ENCODE measurements at regions not wholly inside any gene's neighbourhood (a gene's known extent, or its start where the extent isn't known, plus 50 kb on each side); places are given as distances from the start of the nearest gene placed in this dataset.

GRCh38 chr1:8174807-8175206 lies 143.1 kb upstream of the SLC45A1 start:
- no peaks in the 10 kb centered on the region for H3K36me3 ChIP-seq (ENCODE audit: control insufficient read depth, low read length)
- no peak for TF ChIP-seq CTCF (IDR thresholded peaks at IDR 0.05; ENCODE audit: low read depth, low read length, poor library complexity, severe bottlenecking)
- TF ChIP-seq EZH2phosphoT487 (IDR thresholded peaks at IDR 0.05; ENCODE audit: borderline replicate concordance, low read length), result no peak
- peaks cover 3% of the 10 kb centered on the region for H3K4me1 ChIP-seq (ENCODE audit: control insufficient read depth, low read length)
- H3K4me3 ChIP-seq (ENCODE audit: low read length), result no peak overlapping the region
- no peaks in the 10 kb centered on the region for H3F3A ChIP-seq (ENCODE audit: control insufficient read depth, insufficient read depth)
- H3K79me2 ChIP-seq (ENCODE audit: control insufficient read depth, low read length), result no peaks in the 10 kb centered on the region
- H3K4me2 ChIP-seq (ENCODE audit: low read length), result no peak overlapping the region
- H4K20me1 ChIP-seq (ENCODE audit: control insufficient read depth, insufficient read depth, low read depth, low read length), result no peaks in the 10 kb centered on the region
- H3K9me3 ChIP-seq (ENCODE audit: control insufficient read depth, insufficient read depth, low read length), result peaks cover 6% of the 10 kb centered on the region
- H3K27me3 ChIP-seq (ENCODE audit: control insufficient read depth, low read length), result no peaks in the 10 kb centered on the region
- H3K27ac ChIP-seq (ENCODE audit: low read depth, low read length), result no peak overlapping the region
- H3K9me2 ChIP-seq (replicated peaks; ENCODE audit: control insufficient read depth, low read length), result no peaks in the 10 kb centered on the region

- no peaks in the 10 kb centered on the region for H3K36me3 ChIP-seq (ENCODE audit: control insufficient read depth, low read length)
- no peaks in the 10 kb centered on the region for H3K27me3 ChIP-seq (ENCODE audit: control insufficient read depth, low read length)
- H3K27ac ChIP-seq (ENCODE audit: low read depth, low read length), result no peak overlapping the region
- no peaks in the 10 kb centered on the region for H4K20me1 ChIP-seq (ENCODE audit: control insufficient read depth, insufficient read depth, low read depth, low read length)
- no peaks in the 10 kb centered on the region for H3F3A ChIP-seq (ENCODE audit: control insufficient read depth, insufficient read depth)
- H3K4me3 ChIP-seq (ENCODE audit: low read length), result no peak overlapping the region
- no peaks in the 10 kb centered on the region for H3K79me2 ChIP-seq (ENCODE audit: control insufficient read depth, low read length)
- no peak overlapping the region for H3K4me2 ChIP-seq (ENCODE audit: low read length)
- H3K4me1 ChIP-seq (ENCODE audit: control insufficient read depth, low read length), result peaks cover 10% of the 10 kb centered on the region
- no peaks in the 10 kb centered on the region for H3K9me3 ChIP-seq (ENCODE audit: control insufficient read depth, insufficient read depth, low read length)
- no peaks in the 10 kb centered on the region for H3K9me2 ChIP-seq (replicated peaks; ENCODE audit: control insufficient read depth, low read length)
- TF ChIP-seq EZH2phosphoT487 (IDR thresholded peaks at IDR 0.05; ENCODE audit: borderline replicate concordance, low read length) (no peak), CTCF (IDR thresholded peaks at IDR 0.05; ENCODE audit: low read depth, low read length, poor library complexity, severe bottlenecking) (no peak)
Observed at GRCh38 chr1:8171751-8172464, 145.8 kb upstream of the ERRFI1 start.

GRCh38 chr1:8170059-8170835 lies 144.1 kb upstream of the ERRFI1 start:
- Histone ChIP-seq H4K20me1 (ENCODE audit: control insufficient read depth, insufficient read depth, low read depth, low read length) (no peaks in the 10 kb centered on the region), H3K4me1 (ENCODE audit: control insufficient read depth, low read length) (peaks cover 10% of the 10 kb centered on the region), H3K4me3 (ENCODE audit: low read length) (no peak overlapping the region), H3K27me3 (ENCODE audit: control insufficient read depth, low read length) (no peaks in the 10 kb centered on the region), H3K79me2 (ENCODE audit: control insufficient read depth, low read length) (no peaks in the 10 kb centered on the region), H3K9me3 (ENCODE audit: control insufficient read depth, insufficient read depth, low read length) (no peaks in the 10 kb centered on the region), H3K36me3 (ENCODE audit: control insufficient read depth, low read length) (no peaks in the 10 kb centered on the region), H3K27ac (ENCODE audit: low read depth, low read length) (no peak overlapping the region), H3K9me2 (replicated peaks; ENCODE audit: control insufficient read depth, low read length) (no peaks in the 10 kb centered on the region), H3F3A (ENCODE audit: control insufficient read depth, insufficient read depth) (no peaks in the 10 kb centered on the region), H3K4me2 (ENCODE audit: low read length) (peak overlapping the region; percentile 56; the same call in 1 of the 2 replicates)
- no peak for TF ChIP-seq CTCF (IDR thresholded peaks at IDR 0.05; ENCODE audit: low read depth, low read length, poor library complexity, severe bottlenecking)
- no peak for TF ChIP-seq EZH2phosphoT487 (IDR thresholded peaks at IDR 0.05; ENCODE audit: borderline replicate concordance, low read length)
